ENCODE measurements at regions not wholly inside any gene's neighbourhood (a gene's known extent, or its start where the extent isn't known, plus 50 kb on each side); places are given as distances from the start of the nearest gene placed in this dataset.
"Not testable (repeated sequence)": the region's sequence is repeated elsewhere in the genome, so short reads cannot be mapped to it uniquely, and the experiment has no call there.

- no peak for DNase-seq
Measured at GRCh38 chr7:120054376-120055100, 218.4 kb upstream of the KCND2 start.

GRCh38 chr7:120055300-120055699, 217.7 kb upstream of the KCND2 start:
- no peak for DNase-seq

GRCh38 chr7:120056227-120056626, 216.7 kb upstream of the KCND2 start:
- DNase-seq: no peak

GRCh38 chr7:120059641-120060040, 213.3 kb upstream of the KCND2 start:
- DNase-seq: no peak

- no peak for DNase-seq
Measured at GRCh38 chr7:120060281-120060680, 212.7 kb upstream of the KCND2 start.

GRCh38 chr7:120060875-120061274, 212.1 kb upstream of the KCND2 start:
- DNase-seq: no peak

- DNase-seq: no peak
Measured at GRCh38 chr7:120064565-120064964, 208.4 kb upstream of the KCND2 start.

DNA sequence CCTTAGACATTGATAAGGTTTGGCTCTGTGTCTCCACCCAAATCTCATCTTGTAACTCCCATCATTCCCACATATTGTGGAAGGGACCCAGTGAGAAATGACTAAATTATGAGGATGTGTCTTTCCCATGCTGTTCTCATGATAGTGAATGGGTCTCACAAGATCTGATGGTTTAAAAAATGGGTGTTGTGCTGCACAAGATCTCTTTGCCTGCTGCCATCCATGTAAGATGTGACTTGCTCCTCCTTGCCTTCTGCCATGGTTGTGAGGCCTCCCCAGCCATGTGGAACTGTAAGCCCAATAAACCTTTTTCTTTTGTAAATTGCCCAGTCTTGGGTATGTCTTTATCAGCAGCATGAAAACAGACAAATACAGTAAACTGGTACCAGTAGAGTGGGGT, 206.1 kb upstream of the KCND2 start:
- not testable (repeated sequence) for DNase-seq

DNA sequence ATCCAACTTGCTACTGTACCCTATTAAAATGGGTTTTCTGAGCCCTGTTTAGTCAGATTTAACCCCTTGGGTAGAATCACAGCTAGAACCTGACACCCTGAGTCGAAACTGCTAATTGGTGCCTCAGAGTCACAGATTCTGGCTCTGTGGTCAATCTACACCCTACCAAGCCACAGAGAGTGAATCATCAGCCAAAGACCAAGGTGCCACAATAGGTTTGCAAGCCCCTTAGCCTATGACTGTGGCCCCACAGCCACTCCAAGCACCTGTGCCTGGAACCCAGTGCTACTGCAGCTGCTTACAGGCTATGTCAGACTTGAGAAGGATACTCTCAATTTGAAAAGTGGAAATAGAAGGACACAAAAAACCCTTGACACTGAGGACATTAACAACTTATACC, 202.8 kb upstream of the KCND2 start:
- DNase-seq: no peak

GRCh38 chr7:120077777-120078176, 195.2 kb upstream of the KCND2 start:
- DNase-seq: no peak

DNA sequence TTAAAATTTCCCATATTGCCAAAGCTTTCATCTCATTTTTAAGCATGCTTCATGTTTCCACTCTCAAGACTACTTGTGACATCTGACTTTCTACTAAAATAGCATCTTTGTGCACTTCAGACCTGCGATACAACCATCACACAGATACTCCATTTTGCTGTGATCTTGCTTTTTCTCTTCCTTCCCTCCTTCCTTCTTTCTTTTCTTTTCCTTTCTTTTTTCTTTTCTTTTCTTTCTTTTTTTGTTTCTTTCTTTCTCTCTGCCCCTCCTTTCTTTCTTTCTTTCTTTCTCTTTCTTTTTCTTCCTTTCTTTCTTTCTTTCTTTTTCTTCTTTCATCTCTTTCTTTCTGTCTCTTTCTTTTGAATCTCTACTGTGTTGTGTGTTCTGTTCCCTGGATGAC, 194.0 kb upstream of the KCND2 start:
- no peak for DNase-seq

DNA sequence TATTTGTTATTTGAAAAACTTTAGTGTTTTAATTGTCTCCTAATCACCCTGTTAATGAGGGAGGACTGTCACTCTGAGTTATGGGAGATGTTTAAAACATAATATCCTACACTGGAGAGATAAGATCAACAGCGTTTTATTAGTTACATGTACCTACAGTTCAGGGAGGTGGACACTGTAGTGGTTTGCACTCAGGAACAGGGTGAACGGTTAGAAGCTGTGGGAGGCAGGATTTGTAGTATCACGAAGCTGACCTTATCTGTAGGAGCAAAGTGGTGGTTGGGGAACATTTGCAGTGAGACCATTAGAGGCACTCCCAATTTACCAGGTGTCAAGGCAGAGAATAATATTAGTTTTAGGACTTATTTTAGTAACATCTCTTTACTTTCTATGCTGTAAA, 193.3 kb upstream of the KCND2 start:
- DNase-seq: no peak

DNA sequence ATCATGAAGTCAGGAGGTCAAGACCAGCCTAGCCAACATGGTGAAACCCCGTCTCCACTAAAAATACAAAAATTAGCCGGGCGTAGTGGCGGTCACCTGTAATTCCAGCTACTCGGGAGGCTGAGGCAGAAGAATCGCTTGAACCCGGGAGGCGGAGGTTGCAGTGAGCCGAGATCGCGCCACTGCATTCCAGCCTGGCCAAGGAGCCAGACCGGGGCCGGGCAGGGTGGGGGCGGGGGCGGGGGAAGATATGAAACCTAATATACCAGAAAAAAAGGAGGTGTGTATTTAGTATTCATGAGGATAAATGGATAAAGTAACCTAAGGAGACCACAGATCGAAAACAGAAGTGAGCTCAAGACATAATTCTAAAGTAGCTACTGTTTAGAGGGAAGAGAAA, 186.5 kb upstream of the KCND2 start:
- not testable (repeated sequence) for DNase-seq

DNA sequence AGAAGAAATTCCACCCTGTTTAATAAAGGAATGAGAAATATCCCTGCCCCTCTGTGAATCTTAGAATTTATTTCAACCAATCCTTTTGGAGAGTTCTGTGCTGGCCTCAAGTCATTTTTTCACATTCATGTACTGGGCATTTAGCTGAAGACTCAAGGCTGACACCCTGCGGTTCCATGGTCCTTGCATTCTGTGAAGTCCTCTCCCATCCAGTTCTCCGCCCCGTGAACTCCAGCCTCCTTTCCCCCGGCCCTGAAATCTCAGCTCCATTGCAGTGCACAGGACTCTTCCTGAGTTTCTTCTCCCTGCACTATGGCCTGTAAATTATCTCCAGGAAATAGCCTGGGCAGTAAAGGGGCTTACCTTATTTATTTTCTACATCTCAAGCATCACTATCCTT, 183.0 kb upstream of the KCND2 start:
- DNase-seq: no peak

GRCh38 chr7:120091807-120092206, 181.2 kb upstream of the KCND2 start:
- no peak for DNase-seq

DNA sequence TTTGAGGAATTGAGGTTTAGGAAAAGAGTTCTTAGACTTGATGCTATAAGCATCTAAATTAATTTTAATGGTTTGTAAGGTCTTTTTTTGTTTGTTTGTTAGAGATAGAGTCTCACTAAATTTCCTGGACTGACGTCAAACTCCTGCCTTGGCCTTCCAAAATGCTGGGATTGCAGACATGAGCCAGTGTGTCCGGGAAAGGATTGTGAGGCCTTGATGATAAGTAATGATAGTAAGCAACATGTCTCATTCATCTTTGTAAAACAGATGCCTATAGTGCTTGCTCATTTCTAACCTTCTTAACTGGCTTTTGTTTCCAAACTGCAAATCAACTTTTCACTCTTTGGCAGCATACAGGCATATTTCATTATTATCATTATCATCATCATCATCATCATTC, 176.0 kb upstream of the KCND2 start:
- no peak for DNase-seq

DNA sequence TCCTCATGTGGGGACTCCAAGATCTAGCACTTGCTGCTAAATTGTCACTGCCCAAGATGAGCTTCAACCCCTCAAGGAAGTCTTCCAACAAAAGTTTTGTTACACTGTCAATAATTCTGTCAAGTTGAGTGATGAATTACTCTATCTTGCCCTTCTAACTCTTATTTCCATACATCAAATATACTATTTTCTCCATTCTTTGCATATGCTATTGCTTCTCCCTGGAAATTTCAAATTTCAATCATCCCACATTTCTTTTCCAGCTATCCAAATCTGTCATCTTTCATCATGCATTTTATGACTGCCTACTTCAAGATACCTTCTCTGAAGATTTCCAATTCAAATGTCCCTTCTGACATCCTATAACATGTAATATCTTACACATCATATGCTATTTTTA, 175.2 kb upstream of the KCND2 start:
- DNase-seq: no peak

DNA sequence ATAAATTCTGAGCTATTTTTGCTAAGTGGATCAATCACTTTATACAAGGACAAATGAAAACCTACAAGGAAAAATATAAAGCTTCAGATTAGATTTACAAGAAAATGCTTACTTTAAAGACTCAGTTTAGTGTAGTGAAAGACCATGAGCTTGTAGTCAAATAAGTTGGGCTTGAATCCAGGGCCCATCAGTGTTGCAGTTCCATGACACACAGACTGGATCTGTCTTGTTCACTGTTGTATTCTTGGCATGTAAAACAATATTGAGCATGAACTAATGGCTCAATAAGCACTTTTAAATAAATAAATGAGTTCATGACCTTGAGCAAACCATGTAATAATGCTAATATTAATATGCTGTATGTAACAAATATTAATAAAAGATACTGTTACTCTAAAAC, 164.6 kb upstream of the KCND2 start:
- no peak for DNase-seq

DNA sequence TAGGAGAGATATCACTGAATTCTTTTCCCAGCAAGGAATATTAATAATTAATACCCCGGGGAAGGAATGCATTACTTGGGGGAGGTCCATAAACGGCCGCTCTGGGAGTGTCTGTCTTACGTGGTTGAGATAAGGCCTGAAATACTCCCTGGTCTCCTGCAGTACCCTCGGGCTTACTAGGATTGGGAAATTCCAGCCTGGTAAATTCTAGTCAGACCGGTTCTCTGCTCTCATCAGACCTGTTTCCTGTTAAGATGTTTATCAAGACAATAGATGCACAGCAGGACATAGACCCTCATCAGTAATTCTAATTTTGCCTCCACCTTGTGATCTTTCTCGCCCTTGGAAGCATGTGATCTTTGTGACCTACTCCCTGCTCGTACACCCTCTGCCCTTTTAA, 162.8 kb upstream of the KCND2 start:
- no peak for DNase-seq

DNA sequence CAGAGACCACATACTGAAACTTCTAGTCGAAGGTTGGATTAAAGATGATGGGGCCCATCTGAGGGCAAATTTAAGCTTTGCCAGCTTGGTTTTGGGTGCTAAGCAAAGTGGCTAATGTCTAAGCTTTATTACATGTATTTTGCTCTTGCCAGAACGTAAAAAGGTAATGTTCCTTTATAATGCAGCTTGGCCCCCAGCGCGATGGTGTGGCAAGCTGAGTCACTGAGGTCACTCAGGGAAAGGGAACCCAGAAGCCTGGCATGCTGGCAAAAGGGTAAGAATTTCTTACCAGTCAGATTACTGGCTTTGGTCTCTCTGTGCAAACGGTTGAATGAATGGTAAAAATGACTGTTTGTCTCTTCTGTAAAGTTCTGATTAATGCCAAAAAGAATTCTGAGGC, 158.3 kb upstream of the KCND2 start:
- DNase-seq: no peak

DNA sequence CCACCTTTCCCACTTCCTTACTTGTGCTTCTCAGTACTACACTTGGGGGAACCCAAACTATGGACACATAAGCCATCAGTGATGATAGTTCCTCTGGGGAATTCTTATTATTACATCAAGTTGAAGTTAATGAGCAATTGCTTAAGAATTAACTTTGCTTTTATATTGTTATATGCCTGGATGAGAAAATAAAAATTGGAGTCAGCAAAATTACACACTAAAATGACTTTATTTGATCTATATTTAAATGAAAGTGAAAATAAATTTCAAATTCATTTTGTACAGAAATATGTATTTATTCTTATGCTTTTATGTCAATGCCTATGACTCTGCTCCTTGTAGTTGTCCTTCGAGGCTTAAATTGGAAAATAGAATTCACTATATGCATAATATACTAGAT, 149.4 kb upstream of the KCND2 start:
- no peak for DNase-seq

DNA sequence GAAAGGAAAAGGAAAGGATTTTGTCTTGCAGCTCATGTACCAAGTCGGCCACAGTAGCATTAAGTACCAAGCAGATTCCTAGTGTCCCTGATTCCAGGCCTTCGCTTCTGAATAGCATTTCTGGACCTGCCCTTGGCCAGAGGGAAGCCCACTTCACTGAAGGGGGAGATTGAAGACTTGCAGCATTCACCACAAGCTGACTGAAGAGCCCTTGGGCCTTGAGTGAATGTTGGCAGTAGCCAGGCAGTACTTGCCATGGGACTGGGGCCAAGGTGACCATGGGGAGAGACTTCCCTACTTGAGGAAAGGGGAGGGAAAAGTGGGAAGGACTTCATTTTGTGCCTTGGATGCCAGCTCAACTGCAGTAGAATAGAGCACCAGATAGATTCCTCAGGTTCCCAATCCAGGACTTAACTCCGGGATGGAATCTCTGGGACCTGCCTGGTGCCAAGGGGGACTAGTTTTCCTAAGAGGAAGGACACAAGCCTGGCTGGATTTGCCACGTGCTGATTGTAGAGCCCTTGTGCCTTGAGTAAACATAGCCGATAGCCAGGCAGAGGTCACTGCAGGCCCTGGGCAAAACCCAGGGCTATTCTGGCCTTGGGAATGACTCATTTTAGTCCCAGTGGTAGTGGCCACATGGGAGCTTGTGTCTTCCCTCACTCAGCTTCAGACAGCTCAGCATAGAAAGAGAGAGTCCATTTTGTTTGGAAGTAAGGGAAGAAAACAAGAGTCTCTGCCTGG, 141.7 kb upstream of the KCND2 start:
- no peak for DNase-seq

DNA sequence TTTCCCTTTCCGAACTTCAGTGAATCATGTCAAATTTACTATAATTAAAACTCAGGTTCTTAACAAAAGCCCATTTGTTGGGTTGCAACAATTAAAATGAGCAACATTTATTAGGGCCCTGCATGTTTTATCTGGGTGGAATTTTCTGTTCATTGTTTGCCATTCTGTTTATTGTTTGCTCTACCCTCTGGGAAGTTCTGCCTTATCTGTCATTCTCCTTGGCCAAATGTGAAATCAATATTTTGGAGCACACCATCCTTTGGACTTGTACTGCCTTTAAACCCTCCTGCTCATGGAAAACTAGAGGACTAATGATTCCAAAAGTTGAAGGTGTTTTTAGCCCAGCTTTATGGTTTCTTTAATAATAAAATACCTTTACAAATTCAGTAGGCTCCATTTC, 134.5 kb upstream of the KCND2 start:
- DNase-seq: no peak

DNA sequence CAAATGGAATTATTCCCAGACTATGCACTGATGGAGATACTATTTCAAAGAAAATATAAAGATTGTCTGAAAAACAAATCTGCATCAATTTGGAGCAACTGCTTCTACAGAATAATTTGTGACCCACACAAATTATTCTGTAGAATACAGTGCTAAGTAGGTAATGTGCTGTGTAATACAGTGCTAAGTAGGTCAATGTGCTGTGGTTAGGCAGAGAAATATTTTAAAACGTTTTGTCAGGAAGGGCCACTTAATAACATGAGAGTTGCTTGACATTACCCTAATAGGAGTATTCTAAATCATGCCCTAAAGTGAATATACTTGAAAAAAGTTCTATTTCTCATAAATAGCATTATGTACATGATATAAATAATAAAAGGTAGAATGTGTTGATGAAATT, 116.5 kb upstream of the KCND2 start:
- no peak for DNase-seq

GRCh38 chr7:120160166-120160565, 112.8 kb upstream of the KCND2 start:
- no peak for DNase-seq
